ENCODE measurements at regions not wholly inside any gene's neighbourhood (a gene's known extent, or its start where the extent isn't known, plus 50 kb on each side); places are given as distances from the start of the nearest gene placed in this dataset.

DNA sequence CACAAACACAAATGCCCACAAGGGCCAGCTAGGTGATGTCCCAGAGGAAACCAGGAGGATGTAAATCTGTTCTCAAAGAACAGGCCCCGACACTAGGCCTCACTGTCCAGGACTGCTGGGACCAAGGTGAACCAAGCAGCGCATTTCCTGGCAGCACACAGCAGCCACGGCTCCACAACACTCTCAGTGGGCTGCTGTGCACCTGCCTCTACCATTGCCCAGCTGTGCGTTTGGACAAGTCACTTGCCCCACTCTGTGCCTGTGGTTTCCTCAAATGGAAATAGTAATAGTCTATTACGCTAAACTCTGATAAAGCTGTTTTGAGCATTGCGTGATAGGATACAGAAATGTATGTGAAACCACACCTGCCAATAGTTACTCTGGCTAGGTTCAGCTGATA, 544.5 kb downstream of the BNC2 start:
- H3K4me3 ChIP-seq (ENCODE audit: low read depth, low read length) = no peak overlapping the region
- TF ChIP-seq, protein P1, sequence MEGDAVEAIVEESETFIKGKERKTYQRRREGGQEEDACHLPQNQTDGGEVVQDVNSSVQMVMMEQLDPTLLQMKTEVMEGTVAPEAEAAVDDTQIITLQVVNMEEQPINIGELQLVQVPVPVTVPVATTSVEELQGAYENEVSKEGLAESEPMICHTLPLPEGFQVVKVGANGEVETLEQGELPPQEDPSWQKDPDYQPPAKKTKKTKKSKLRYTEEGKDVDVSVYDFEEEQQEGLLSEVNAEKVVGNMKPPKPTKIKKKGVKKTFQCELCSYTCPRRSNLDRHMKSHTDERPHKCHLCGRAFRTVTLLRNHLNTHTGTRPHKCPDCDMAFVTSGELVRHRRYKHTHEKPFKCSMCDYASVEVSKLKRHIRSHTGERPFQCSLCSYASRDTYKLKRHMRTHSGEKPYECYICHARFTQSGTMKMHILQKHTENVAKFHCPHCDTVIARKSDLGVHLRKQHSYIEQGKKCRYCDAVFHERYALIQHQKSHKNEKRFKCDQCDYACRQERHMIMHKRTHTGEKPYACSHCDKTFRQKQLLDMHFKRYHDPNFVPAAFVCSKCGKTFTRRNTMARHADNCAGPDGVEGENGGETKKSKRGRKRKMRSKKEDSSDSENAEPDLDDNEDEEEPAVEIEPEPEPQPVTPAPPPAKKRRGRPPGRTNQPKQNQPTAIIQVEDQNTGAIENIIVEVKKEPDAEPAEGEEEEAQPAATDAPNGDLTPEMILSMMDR (IDR thresholded peaks at IDR 0.05; ENCODE audit: borderline replicate concordance, insufficient read depth, low read depth, low read length) = no peak

DNA sequence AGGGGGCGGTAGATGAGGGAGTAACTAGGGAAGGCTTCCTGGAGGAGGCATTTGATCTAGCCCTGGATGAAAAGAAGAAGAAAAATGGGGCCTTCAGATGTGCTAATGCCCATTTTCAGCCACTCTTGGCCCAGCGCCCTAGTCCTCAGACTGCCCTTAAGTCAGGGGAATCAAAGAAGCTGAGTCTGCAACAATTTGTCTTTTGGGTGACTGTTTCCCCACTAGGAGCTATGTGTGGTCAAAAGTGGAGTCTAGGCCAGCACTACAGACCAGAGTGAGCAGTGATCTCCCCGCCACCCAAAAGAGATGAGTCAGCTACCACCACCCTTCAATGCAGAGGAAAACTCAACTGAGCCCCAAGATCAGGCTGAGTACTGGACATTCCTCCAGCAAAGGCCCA, 542.1 kb downstream of the BNC2 start:
- TF ChIP-seq, protein P1 (IDR thresholded peaks at IDR 0.05; ENCODE audit: borderline replicate concordance, insufficient read depth, low read depth, low read length) = no peak
- no peak overlapping the region for H3K4me3 ChIP-seq (ENCODE audit: low read depth, low read length)

DNA sequence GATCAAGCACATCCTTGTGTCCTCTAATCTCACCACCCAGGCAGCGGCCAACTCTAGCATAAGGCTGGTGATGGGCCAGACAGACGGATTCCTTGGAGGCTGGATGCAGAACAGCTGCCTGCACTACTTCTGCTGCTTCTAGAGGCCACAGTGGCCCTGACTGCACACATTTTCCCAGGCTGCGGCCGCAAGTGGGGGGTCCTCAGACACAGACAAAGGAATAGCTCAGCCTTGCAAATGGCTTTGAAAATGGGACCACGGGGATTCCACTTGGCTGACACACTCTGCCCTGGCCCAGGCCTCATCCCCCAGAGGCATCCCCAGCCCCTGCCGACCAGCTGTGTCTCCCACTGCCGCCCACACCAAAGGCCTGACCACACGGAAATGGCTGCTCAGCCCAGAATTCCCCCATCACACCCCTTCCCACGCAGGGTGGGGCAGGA, 540.8 kb downstream of the BNC2 start:
- TF ChIP-seq, protein P1 (IDR thresholded peaks at IDR 0.05; ENCODE audit: borderline replicate concordance, insufficient read depth, low read depth, low read length) = no peak
- H3K4me3 ChIP-seq (ENCODE audit: low read depth, low read length) = no peak overlapping the region

DNA sequence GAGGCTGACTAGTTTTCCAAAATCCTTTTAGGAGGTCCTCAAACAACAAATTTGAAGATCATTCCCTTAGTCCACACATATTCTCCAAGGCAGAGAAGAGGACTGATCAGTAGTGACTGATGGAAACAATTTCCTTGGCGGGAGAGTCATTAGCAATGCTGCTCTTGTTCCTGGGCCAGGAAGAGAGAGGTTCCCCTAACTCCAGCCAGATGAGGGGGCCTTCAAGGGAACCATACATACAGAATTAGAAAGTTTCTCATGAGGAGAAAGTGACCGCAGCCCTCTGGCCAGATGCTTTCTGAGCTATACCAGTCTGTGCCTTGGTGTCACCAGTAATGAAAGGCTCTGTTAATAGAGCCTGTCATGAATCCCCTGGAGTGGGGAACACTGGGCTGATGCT, 539.4 kb downstream of the BNC2 start:
- TF ChIP-seq, protein P1 (IDR thresholded peaks at IDR 0.05; ENCODE audit: borderline replicate concordance, insufficient read depth, low read depth, low read length) = no peak

DNA sequence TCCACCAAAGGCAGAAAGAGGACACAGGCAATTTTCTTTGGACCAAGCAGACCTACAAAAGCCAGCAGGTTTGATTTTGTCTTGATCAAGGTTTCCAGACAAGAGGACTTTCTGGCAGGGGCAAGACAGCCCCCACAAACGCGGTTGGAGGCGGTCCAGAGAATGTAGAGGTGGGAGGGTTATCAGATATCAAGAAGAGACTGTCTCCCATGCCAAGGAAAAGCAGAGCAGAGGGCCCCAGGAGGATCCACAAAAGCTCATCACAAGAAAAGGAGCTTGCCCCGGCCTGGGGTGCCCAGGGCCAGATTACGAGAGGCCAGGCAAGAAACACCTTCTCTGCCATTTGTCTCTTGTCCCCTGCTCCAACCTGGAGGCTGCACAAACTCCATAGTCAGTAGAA, 538.9 kb downstream of the BNC2 start:
- TF ChIP-seq, protein P1 (IDR thresholded peaks at IDR 0.05; ENCODE audit: borderline replicate concordance, insufficient read depth, low read depth, low read length) = no peak

More for the DNA sequence above, 539.4 kb downstream of the BNC2 start:
- no peak overlapping the region for H3K4me3 ChIP-seq (ENCODE audit: low read depth, low read length)

DNA sequence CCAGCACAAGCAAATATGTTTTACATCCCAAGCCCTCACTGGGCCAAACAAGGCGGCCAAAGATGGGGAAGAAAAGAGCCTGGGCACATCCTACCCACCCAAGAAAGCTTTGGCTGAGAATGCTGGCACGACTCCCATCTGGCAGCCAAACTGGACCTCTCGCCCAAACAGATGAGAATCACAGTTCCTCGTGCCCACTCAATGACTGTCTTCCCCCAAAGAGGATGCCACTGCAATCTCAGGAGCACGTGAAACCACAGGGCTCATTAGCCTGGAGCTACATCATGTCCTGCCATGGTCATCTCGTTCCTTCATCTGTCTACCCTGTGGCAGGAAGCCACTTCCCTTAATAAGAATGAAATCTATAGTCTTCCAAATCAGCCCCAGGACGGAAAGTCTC, 536.8 kb downstream of the BNC2 start:
- H3K4me3 ChIP-seq (ENCODE audit: low read depth, low read length) = no peak overlapping the region
- TF ChIP-seq, protein P1 (IDR thresholded peaks at IDR 0.05; ENCODE audit: borderline replicate concordance, insufficient read depth, low read depth, low read length) = no peak

More for the DNA sequence above, 538.9 kb downstream of the BNC2 start:
- H3K4me3 ChIP-seq (ENCODE audit: low read depth, low read length) = no peak overlapping the region

DNA sequence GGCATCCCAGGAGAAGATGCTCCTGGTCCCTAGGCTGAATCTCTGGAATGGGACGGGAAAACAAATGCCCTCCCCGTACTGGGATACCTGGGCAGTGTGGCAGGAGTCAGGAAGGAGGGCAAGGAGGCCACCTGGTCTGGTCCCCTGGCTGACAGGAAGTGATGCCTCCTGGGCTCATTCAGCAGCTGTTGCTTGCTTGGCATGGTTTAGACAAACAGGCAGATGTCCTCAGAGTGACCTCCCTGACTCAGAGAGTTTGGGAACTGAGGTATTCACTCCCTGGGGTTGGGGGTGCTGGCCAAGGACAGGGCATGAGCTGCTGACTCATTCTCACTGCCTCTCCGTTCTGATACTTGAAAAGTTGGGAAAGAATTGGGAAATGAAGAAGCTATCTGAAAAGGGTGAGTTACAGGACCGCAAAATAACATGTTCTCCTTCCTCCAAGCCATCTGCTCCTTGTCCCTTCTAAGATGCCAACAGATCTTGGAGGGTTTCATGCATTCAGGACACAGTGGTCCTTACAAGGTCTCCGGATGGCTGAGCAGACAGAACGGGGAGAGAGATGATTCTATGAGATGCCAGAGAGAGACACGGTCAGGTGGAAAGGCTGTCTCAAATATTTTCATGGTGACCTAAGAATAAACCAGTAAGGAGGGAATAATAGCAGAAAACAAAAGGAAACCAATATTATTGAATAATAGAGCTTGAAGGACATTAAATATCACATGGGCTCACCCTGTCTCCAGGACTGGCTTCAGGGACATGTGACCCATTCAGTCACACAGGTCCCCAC, 534.5 kb downstream of the BNC2 start:
- TF ChIP-seq, protein P1 (IDR thresholded peaks at IDR 0.05; ENCODE audit: borderline replicate concordance, insufficient read depth, low read depth, low read length) = no peak
- no peak overlapping the region for H3K4me3 ChIP-seq (ENCODE audit: low read depth, low read length)

Data from GM12875 (cell line).